HG02938 (cell line): ENCODE measurements at regions not wholly inside any gene's neighbourhood (a gene's known extent, or its start where the extent isn't known, plus 50 kb on each side); places are given as distances from the start of the nearest gene placed in this dataset.
"Not testable (repeated sequence)": the region's sequence is repeated elsewhere in the genome, so short reads cannot be mapped to it uniquely, and the experiment has no call there.

Source experiments
- ATAC-seq: cut with Tn5 transposase; IDR thresholded peaks from one replicate; pipeline ENCODE4 v1.9.1; 2021; ENCODE audit warnings: mild to moderate bottlenecking, moderate library complexity; ENCODE audit not compliant: unreplicated experiment

DNA sequence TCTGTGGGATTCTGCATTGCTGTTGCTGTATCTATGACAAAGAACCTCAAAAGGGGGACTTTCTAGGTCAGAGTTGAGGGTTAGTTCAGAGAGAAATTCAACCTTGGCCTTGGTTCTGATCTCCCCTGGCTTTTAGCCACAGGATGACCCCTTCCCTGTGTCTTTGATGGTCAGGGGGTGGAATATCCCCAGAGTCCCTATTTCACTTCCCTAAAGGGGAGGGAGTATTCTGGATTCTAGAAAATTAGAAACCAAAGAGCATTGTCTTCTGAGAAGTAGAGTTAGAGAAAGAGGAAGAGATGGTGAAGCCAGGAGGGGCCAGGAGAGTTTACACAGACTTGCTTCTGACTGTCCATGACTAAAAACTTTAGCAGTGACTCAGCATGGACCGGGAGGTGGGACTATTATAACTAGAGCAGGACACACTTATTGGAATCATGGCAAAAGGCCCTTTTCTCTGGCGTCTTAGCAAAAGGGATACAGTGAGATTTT is 56.2 kb upstream of the LPAR1 start:
- ATAC-seq: no peak

DNA sequence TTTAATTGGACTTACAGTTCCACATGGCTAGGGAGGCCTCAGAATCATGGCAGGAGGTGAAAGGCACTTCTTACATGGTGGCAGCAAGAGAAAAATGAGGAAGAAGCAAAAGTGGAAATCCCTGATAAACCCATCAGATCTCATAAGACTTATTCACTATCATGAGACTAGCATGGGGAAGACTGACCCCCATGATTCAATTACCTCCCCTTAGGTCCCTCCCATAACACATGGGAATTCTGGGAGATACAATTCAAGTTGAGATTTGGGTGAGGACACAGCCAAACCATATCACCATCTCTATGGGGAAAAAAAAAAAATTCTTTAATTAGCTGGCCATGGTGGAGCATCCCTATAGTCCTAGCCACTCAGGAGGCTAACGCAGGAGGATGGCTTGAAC is 53.9 kb upstream of the LPAR1 start:
- not testable (repeated sequence) for ATAC-seq
